PC-3 (cell line): ENCODE measurements at regions not wholly inside any gene's neighbourhood (a gene's known extent, or its start where the extent isn't known, plus 50 kb on each side); places are given as distances from the start of the nearest gene placed in this dataset.

ENCODE experiments used
- ATAC-seq: fragments of 200-7000 bp; cut with Tn5 transposase; 2 replicates; pipeline ENCODE4 v1.9.1; 2020; ENCODE audit warnings: mild to moderate bottlenecking, moderate library complexity
- BruUV-seq: library from RNA; stranded (reverse); fragments of 400-500 nt; replicated peaks from 2 replicates; lab custom pipeline; 2021; lab: Mats Ljungman, UMichigan
- CTCF ChIA-PET: fragments of 300-600 bp; sonication (Branson Sonifier 250); formaldehyde crosslinking; loops from one replicate; lab custom pipeline; 2022; ENCODE audit warnings: antibody characterized with exemption; lab: Charles Lee
- POLR2A ChIA-PET: fragments of 300-600 bp; sonication (Branson Sonifier 250); formaldehyde crosslinking; loops from one replicate; lab custom pipeline; 2022; ENCODE audit warnings: antibody characterized with exemption; ENCODE audit not compliant: unreplicated experiment; lab: Charles Lee
- DNase-seq: peaks from one replicate; pipeline ENCODE4 v3.0.0-alpha.2; 2015
- H2AFZ ChIP-seq: fragments of 300-600 bp; sonication (generic); 2 replicates; pipeline ENCODE4 v1.6.0; 2016; ENCODE audit warnings: antibody characterized with exemption, low read length
- H3F3A ChIP-seq: fragments of 300-600 bp; sonication (generic); one replicate; pipeline ENCODE4 v1.6.0; 2017; ENCODE audit warnings: antibody characterized with exemption, low read length, control low read depth, mild to moderate bottlenecking; ENCODE audit not compliant: unreplicated experiment
- H3K27ac ChIP-seq: fragments of 300-600 bp; sonication (generic); 2 replicates; pipeline ENCODE4 v1.5.1; 2016; ENCODE audit warnings: mild to moderate bottlenecking, low read length
- H3K27me3 ChIP-seq: fragments of 300-600 bp; sonication (generic); 2 replicates; pipeline ENCODE4 v1.6.1; 2016; ENCODE audit warnings: low read length, mixed read lengths
- H3K36me3 ChIP-seq: fragments of 300-600 bp; sonication (generic); 2 replicates; pipeline ENCODE4 v1.6.1; 2016; ENCODE audit warnings: low read depth, mixed run types, low read length, mixed read lengths
- H3K4me1 ChIP-seq: fragments of 300-600 bp; sonication (generic); 2 replicates; pipeline ENCODE4 v1.5.1; 2016; ENCODE audit warnings: low read length; ENCODE audit not compliant: insufficient read depth
- H3K4me2 ChIP-seq: fragments of 300-600 bp; sonication (generic); 2 replicates; pipeline ENCODE4 v1.6.0; 2016; ENCODE audit warnings: low read length
- H3K4me3 ChIP-seq: fragments of 300-600 bp; sonication (generic); 2 replicates; pipeline ENCODE4 v1.5.1; 2016; ENCODE audit warnings: mild to moderate bottlenecking, low read length, mixed read lengths
- H3K79me2 ChIP-seq: fragments of 300-600 bp; sonication (generic); 2 replicates; pipeline ENCODE4 v1.6.1; 2017; ENCODE audit warnings: low read length, mixed read lengths
- H3K9ac ChIP-seq: fragments of 300-600 bp; sonication (generic); 2 replicates; pipeline ENCODE4 v1.6.0; 2016; ENCODE audit warnings: mild to moderate bottlenecking, low read length
- H3K9me2 ChIP-seq: fragments of 300-600 bp; sonication (generic); replicated peaks from 2 replicates; pipeline ENCODE4 v1.6.1; 2016; ENCODE audit warnings: mixed run types, low read length, mixed read lengths
- H3K9me3 ChIP-seq: fragments of 300-600 bp; sonication (generic); 2 replicates; pipeline ENCODE4 v1.6.1; 2016; ENCODE audit warnings: low read length, mixed read lengths
- H4K20me1 ChIP-seq: fragments of 300-600 bp; sonication (generic); 2 replicates; pipeline ENCODE4 v1.6.1; 2016; ENCODE audit warnings: low read length, mixed read lengths
- EZH2 ChIP-seq: fragments of 300-600 bp; sonication (generic); IDR thresholded peaks from one replicate; pipeline ENCODE4 v1.6.1; 2017; ENCODE audit warnings: antibody characterized with exemption, mild to moderate bottlenecking, low read length; ENCODE audit not compliant: unreplicated experiment
- EZH2phosphoT487 ChIP-seq: fragments of 300-600 bp; sonication (generic); IDR thresholded peaks from 2 replicates; pipeline ENCODE4 v1.6.1; 2018; ENCODE audit warnings: mild to moderate bottlenecking, antibody characterized with exemption, low read length, borderline replicate concordance
- intact Hi-C: fragments of 100-400 bp; cut with micrococcal nuclease; formaldehyde crosslinking; loops from 2 replicates; pipeline ENCODE4 v1.9.0; 2023
- TF ChIP-seq, protein P1 (sequence below): fragments of 300-600 bp; sonication (generic); conservative IDR thresholded peaks from 2 replicates; pipeline ENCODE4 v1.5.1; 2017; ENCODE audit warnings: antibody characterized with exemption, low read depth, mild to moderate bottlenecking, low read length

GRCh38 chr2:60252581-60253150 is 300.8 kb downstream of the BCL11A start:
- no peak overlapping the region for H3K4me3 ChIP-seq
- H3K9me3 ChIP-seq, result no peaks in the 10 kb centered on the region
- no peaks in the 10 kb centered on the region for H3K36me3 ChIP-seq
- H3K9me2 ChIP-seq, result no peaks in the 10 kb centered on the region
- no peak for ATAC-seq
- no peaks in the 10 kb centered on the region for H3K4me1 ChIP-seq
- H3K27ac ChIP-seq, result no peak overlapping the region
- H3K9ac ChIP-seq, result no peak overlapping the region
- TF ChIP-seq, protein P1, sequence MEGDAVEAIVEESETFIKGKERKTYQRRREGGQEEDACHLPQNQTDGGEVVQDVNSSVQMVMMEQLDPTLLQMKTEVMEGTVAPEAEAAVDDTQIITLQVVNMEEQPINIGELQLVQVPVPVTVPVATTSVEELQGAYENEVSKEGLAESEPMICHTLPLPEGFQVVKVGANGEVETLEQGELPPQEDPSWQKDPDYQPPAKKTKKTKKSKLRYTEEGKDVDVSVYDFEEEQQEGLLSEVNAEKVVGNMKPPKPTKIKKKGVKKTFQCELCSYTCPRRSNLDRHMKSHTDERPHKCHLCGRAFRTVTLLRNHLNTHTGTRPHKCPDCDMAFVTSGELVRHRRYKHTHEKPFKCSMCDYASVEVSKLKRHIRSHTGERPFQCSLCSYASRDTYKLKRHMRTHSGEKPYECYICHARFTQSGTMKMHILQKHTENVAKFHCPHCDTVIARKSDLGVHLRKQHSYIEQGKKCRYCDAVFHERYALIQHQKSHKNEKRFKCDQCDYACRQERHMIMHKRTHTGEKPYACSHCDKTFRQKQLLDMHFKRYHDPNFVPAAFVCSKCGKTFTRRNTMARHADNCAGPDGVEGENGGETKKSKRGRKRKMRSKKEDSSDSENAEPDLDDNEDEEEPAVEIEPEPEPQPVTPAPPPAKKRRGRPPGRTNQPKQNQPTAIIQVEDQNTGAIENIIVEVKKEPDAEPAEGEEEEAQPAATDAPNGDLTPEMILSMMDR, result no peak
- TF ChIP-seq EZH2phosphoT487 (no peak), EZH2 (no peak)
- no peaks in the 10 kb centered on the region for H3K79me2 ChIP-seq
- no peak for DNase-seq
- no peak overlapping the region for H3K4me2 ChIP-seq
- intact Hi-C loops, result no loop called here
- no peaks in the 10 kb centered on the region for H3F3A ChIP-seq
- ChIA-PET CTCF (no interaction called here), POLR2A (no interaction called here)
- no peak overlapping the region for H2AFZ ChIP-seq
- no peaks in the 10 kb centered on the region for H4K20me1 ChIP-seq
- no peaks in the 10 kb centered on the region for H3K27me3 ChIP-seq
- BruUV-seq, result no TSS peak

DNA sequence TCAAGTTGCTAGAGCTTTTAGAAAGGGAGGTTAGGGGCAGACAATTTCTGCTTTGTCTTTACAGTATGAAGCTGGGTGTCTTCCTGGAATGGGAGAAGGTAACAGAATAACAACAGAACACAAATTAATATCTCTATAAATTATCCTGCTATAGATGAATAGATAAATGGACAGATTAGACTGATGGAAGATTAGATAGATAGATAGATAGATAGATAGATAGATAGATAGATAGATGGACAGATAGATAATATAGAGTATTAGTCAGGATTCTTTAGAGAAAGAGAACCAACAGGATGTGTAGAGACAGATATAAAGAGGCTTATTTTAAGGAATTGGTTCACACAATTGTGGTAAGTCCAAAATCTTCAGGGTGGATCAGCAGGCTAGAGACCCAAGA is 302.2 kb downstream of the BCL11A start:
- Histone ChIP-seq H2AFZ (no peak overlapping the region), H3K4me2 (no peak overlapping the region), H3K79me2 (no peaks in the 10 kb centered on the region), H3K36me3 (no peaks in the 10 kb centered on the region), H3K4me1 (no peaks in the 10 kb centered on the region), H3K27ac (no peak overlapping the region), H3K9me2 (no peaks in the 10 kb centered on the region), H3F3A (no peaks in the 10 kb centered on the region), H3K9me3 (no peaks in the 10 kb centered on the region), H3K4me3 (no peak overlapping the region), H3K27me3 (no peaks in the 10 kb centered on the region), H4K20me1 (no peaks in the 10 kb centered on the region), H3K9ac (no peak overlapping the region)
- TF ChIP-seq, protein P1, result no peak
- no peak for TF ChIP-seq EZH2
- no peak for TF ChIP-seq EZH2phosphoT487
- DNase-seq (no peak), ATAC-seq (no peak)
- CTCF ChIA-PET, result no interaction called here
- intact Hi-C loops, result no loop called here
- POLR2A ChIA-PET, result no interaction called here
- BruUV-seq, result no TSS peak

GRCh38 chr2:60249879-60250278 is 303.6 kb downstream of the BCL11A start:
- intact Hi-C loops, result no loop called here
- no peak for ATAC-seq
- H3K9ac ChIP-seq, result no peak overlapping the region
- no peaks in the 10 kb centered on the region for H3K9me2 ChIP-seq
- TF ChIP-seq, protein P1, result no peak
- TF ChIP-seq EZH2phosphoT487 (no peak), EZH2 (no peak)
- H3F3A ChIP-seq, result no peaks in the 10 kb centered on the region
- no peak overlapping the region for H3K4me3 ChIP-seq
- no peaks in the 10 kb centered on the region for H4K20me1 ChIP-seq
- H3K4me1 ChIP-seq, result no peaks in the 10 kb centered on the region
- no peaks in the 10 kb centered on the region for H3K36me3 ChIP-seq
- CTCF ChIA-PET, result no interaction called here
- DNase-seq, result no peak
- no peaks in the 10 kb centered on the region for H3K79me2 ChIP-seq
- POLR2A ChIA-PET, result no interaction called here
- BruUV-seq, result no TSS peak
- H3K9me3 ChIP-seq, result no peaks in the 10 kb centered on the region
- no peaks in the 10 kb centered on the region for H3K27me3 ChIP-seq
- no peak overlapping the region for H2AFZ ChIP-seq
- no peak overlapping the region for H3K27ac ChIP-seq
- no peak overlapping the region for H3K4me2 ChIP-seq
